HCEC 1CT (cell line): ENCODE measurements at regions not wholly inside any gene's neighbourhood (a gene's known extent, or its start where the extent isn't known, plus 50 kb on each side); places are given as distances from the start of the nearest gene placed in this dataset.
"Not testable (repeated sequence)": the region's sequence is repeated elsewhere in the genome, so short reads cannot be mapped to it uniquely, and the experiment has no call there.

Experiments
- DNase-seq: peaks from one replicate; pipeline ENCODE4 v3.0.0-alpha.2; 2017

DNA sequence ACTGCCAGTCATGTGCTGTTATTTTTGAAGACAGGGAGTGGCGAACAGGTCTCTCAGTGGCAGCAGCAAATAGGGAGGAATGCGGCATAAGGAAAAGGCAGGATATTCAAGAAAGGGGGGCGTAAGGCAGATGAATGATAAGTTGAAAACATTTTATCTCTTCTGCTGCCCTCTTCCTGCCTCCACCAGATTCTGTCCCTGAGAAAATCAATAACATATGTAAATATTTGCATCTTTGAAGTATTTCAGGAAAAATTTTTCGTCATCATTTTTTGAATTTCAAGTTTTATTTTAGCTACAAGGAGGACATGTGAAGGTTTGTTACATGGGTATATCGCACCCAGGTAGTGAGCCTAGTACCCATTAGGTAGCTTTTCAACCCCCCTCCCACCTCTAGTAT lies 616.7 kb downstream of the MCTP2 start:
- no peak for DNase-seq

GRCh38 chr15:94855018-94855408 lies 623.7 kb downstream of the MCTP2 start:
- no peak for DNase-seq

DNA sequence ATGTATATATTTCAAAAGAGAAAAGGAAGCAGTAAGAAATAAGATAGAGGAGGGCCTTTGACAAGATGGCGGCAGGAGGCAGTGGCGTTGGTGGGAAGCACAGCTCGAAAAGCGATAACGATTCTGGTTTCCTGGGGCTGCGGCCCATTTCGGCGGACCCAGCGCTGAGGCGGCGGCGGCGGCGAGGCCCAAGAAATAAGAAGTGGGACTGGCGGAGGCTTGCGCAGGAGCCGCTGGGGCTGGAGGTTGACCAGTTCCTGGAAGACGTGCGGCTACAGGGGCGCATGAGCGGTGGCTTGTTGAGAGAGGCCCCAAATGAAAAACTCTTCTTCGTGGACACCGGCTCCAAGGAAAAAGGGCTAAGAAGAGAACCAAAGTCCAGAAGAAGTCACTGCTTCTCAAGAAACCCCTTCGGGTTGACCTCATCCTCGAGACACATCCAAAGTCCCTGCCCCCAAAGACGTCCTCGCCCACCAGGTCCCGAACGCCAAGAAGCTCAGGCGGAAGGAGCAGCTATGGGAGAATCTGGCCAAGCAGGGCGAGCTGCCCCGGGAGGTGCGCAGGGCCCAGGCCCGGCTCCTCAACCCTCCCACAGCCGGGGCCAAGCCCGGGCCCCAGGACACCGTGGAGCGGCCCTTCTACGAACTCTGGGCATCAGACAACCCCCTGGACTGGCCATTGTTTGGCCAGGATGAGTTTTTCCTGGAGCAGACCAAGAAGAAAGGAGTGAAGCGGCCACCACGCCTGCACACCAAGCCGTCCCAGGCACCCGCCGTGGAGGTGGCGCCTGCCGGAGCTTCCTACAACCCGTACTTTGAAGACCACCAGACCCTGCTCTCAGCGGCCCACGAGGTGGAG lies 624.3 kb downstream of the MCTP2 start:
- no peak for DNase-seq

- DNase-seq: no peak
Observed at GRCh38 chr15:94856267-94856854, 625.0 kb downstream of the MCTP2 start.

- DNase-seq: no peak
Observed at GRCh38 chr15:94857466-94857865, 626.1 kb downstream of the MCTP2 start.

DNA sequence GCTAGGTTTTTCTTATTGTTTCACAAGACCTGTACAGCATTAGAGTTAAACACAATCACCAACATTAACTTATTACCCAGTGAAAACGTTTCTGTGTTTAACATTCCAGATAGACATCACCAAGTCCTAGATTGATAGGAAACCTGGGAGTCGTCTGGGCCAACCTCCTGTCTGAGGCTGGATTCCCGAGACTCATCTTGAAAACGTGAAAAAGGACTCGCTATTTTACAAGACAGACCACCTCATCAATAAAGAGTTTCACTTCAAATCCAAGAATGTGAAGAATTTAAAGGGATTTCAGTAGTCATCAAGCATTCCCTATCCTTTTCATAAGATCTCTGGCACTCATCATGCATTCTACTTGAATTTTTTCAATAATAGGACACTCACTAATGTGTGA lies 626.6 kb downstream of the MCTP2 start:
- no peak for DNase-seq

GRCh38 chr15:94858449-94858848 lies 627.1 kb downstream of the MCTP2 start:
- DNase-seq: no peak

GRCh38 chr15:94858920-94859319 lies 627.6 kb downstream of the MCTP2 start:
- DNase-seq: no peak

GRCh38 chr15:94864600-94864999 lies 633.2 kb downstream of the MCTP2 start:
- DNase-seq: no peak

DNA sequence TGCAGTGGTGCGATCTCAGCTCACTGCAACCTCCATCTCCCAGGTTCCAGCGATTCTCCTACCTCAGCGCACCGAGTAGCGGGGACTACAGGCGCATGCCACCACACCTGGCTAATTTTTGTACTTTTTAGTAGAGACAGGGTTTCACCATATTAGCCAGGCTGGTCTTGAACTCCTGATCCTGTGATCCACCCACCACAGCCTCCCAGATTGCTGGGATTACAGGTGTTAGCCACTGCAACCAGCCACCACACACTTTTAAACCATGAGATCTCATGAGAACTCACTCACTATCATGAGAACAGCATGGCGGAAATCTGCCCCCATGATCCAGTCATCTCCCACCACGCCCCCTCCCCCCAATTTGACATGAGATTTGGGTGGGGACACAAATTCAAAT lies 636.9 kb downstream of the MCTP2 start:
- not testable (repeated sequence) for DNase-seq

DNA sequence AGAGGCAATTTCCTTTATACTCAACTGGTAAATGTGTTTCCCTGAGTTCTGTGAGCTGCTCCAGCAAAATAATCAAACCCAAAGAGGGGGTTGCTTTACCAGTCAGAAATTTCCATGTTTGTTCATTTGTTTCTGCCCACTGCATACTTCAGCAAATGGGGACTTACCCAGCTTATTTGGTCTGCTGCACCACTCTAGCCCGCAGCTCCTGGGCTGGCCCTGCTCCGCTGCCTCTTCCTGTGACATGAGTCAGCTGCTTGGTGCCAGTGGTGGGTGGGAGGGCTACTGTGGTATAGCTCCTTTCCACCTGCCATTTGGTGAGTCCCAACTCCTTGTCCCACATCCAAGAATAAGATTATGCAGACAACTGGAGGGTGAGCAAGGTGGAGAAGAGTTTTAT lies 644.2 kb downstream of the MCTP2 start:
- DNase-seq: no peak

GRCh38 chr15:94877833-94878232 lies 646.5 kb downstream of the MCTP2 start:
- no peak for DNase-seq

DNA sequence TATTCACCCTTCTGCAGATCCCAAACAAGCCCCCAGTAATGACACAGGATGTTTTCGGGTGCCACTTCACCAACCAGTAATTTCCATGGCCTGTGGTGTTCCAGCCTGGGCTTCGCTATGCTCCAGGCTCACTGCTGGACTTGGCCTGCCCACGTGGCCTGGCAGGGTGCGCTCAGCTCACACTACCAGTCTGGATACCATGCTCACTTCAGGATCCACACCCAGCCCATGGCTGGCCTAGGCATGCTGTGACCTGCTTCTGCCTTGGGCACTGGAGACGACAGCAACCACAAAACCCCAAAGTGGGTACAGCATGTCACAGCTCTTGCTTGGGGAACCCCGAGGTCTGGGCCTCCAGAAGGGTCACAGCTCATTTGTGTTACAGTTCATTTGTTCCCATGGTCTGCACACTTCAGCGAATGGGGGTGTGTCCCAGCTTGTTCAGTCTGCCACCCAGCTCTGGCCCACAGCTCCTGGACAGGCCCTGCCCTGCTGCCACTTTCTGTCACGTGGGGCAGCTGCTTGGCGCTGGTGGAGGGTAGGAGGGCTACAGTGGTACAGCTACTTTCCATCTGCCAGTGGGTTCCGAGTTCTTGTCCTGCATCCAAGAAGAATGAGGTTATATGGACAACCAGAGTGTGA lies 650.8 kb downstream of the MCTP2 start:
- no peak for DNase-seq

- peak; percentile 38 for DNase-seq
Observed at GRCh38 chr15:94887391-94887790, 656.0 kb downstream of the MCTP2 start.

DNA sequence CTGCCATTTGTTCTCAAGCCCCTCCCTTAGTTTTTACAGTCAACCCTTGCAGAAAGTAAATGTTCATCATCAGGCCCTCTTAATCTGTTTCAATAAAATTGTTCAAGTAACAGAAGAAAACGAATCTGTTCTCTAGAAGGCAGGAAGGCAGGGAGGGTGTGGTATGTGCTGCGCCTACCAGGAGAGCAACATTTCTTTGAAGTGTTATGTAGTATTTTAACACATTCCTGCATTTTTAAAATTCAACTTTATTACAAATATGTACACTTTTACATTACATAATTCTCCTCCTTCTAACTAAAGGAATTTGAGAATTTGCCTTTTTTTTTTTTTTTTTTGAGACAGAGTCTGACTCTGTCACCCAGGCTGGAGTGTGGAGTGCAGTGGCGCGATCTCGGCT lies 657.8 kb downstream of the MCTP2 start:
- DNase-seq: no peak

GRCh38 chr15:94893091-94893490 lies 661.7 kb downstream of the MCTP2 start:
- DNase-seq: no peak

DNA sequence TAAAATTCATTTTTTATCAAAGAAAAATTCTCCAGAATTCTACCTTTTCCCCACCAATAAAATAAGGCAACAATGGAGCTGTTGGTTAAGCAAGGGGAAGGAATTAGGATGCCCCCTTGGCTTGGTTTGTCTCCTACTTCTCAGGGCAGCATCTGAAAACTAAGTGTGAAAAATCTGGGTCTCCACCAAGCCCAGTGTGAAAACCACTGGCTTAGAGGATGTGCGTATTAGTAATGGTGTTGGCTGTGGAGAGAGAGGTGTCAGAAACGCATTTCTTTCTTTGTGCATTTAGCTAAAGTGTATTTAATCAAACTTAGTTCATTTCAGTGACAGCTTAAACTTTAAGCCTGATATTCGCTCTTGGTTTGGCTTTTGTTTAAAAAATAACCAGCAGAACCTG lies 662.7 kb downstream of the MCTP2 start:
- DNase-seq: no peak

DNA sequence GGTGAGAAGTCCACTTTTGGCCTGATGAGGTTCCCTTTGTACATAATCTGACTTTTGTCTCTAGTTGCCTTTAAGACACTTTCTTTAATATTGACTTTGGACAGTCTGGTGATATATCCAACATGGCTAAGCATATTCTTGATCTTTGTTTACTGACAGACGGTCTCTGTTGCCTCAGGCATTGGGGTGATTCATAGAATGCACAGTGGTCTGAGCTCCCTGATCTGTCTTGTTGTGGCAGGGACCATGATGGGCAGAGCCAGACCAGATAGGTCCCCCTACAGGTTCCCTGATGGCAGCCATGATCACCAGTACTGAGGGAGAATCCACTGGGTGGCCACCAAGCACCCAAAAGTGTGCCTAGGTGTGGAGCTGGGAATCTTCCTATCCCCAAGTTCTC lies 678.1 kb downstream of the MCTP2 start:
- no peak for DNase-seq

- DNase-seq: peak; percentile 49
Observed at GRCh38 chr15:94910166-94910565, 678.8 kb downstream of the MCTP2 start.

GRCh38 chr15:94912760-94913159 lies 681.4 kb downstream of the MCTP2 start:
- no peak for DNase-seq

DNA sequence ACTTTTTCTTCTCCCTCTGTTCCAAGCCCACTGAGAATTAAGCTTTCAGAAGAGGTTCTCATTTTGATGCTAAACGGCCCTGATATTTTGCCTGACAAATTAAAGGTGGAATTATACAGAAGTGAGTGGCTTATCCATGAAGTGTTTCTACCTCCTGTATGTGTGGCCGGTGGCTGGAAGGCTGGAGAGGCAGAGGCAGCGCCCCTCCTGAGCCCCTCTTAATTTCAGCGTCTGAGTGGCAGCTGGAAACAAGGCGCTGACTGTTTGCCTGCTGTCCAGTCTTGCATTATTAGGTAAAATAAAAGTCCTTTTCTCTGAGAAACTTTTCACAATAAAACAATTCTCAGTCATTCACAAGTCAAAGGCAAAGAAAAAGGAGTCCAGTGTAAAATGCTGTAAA lies 685.7 kb downstream of the MCTP2 start:
- DNase-seq: no peak

- DNase-seq: no peak
Observed at GRCh38 chr15:94921936-94922335, 690.6 kb downstream of the MCTP2 start.

GRCh38 chr15:94924057-94924456 lies 692.7 kb downstream of the MCTP2 start:
- peak; percentile 7 for DNase-seq

GRCh38 chr15:94924971-94925598 lies 693.7 kb downstream of the MCTP2 start:
- peak; percentile 35 for DNase-seq
